Stimulated activated CD4-positive, alpha-beta T cell treated with anti-CD3 and anti-CD28 coated beads, Interleukin-12 subunit alpha, Interleukin-12 subunit beta, amount 100 ng/mL, for 4 hours (primary cell): ENCODE measurements at regions not wholly inside any gene's neighbourhood (a gene's known extent, or its start where the extent isn't known, plus 50 kb on each side); places are given as distances from the start of the nearest gene placed in this dataset.

Experiments
- DNase-seq: peaks from one replicate; pipeline ENCODE4 v3.0.0-alpha.2; 2020

DNA sequence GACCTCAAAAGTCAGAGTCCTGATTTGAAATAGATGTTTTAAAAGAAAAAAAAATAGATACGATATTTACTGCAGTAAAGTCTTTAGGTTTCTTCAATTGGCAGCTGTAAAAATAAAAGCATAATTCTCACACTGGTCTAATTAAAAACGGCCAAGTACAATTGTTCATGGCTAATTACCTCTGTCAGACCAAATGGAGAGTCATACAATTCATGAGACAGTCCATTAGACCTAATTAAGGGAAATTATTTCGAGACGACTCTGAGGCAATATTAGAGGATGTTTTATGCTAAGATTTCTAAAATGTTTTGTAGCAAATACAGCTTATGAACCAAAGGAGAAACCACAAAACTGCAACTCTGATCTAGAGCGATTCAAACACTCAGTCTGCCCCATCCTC, 131.3 kb downstream of the PHLDA1 start:
- DNase-seq, result no peak

DNA sequence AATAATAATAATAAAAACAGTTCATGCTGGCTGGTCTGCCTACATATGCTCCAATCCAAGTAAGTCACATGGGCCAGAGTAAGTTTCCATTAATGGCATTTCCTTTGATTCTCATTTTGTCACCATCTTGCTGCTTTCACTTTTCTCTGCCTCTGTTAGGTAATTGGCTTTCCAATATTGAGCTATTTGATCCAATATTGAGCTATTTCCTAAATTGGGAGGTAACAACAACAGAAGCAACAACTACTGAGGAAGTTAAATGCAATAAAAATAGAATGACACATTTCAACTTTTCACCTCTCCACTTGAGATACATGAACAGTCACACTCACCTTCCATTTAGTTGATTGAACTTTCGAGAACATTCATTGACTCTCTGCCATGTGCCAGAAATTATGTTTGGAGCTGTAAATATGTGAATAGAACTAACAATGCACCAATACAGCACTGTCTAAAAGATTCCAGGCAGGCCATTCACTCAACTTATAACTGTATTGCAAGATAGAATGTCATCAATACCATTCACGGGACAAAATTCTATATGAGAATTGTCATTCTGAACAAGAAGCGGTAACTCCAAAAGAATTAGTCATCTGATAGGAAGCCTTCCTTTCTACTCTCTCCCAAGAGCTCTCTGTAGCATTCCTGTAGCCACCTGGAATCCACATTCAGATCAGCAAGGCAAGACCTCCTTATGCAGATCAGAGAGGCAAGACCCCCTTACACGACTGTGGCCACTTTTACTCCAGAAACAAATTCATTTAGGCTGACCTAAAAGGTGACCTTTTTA, 136.4 kb downstream of the PHLDA1 start:
- no peak for DNase-seq

DNA sequence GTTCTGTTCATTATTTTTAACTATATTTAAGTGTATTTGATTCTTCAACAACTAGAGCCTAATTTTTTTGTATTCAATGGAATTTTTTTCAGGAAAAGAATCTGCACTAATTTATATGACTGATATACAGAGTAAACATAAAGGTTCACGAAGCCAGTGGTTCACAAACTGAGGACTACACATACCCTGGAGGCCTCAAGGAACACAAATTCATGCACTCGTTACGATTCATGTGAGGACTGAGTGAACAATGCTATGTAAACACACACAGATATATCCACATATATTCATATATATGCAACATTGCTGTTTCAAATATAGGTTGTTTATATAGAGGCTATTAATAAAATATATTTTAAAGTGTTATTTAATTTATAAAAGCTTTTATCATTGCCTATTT, 137.8 kb downstream of the PHLDA1 start:
- DNase-seq, result no peak

GRCh38 chr12:75892731-75893408, 138.7 kb downstream of the PHLDA1 start:
- DNase-seq, result no peak

- DNase-seq, result no peak
These were observed 140.5 kb downstream of the PHLDA1 start for GRCh38 chr12:75891072-75891471.

- DNase-seq, result no peak
These were observed 140.9 kb downstream of the PHLDA1 start for GRCh38 chr12:75890660-75891059.

GRCh38 chr12:75890141-75890540, 141.4 kb downstream of the PHLDA1 start:
- DNase-seq, result no peak

GRCh38 chr12:75888874-75889613, 142.5 kb downstream of the PHLDA1 start:
- no peak for DNase-seq

DNA sequence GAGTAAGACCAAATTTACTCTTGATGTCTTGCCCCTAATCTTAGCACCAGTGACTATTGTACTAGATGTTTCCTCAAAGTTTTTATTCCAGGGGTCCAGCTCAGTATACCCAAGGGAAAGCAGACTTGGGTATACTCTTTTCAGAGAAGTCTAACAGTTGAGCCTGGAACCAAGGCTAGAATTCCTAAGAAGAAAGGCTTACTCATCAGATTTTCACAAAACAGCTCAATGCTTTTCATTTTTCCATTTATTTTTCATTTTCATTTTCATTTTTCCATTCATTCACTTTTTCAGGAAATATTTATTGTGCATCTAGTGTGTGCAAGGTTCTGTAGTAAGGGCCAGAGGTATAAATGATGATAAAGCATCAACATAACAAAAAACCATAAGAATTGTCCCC, 143.2 kb downstream of the PHLDA1 start:
- no peak for DNase-seq

GRCh38 chr12:75887979-75888378, 143.6 kb downstream of the PHLDA1 start:
- DNase-seq, result no peak

DNA sequence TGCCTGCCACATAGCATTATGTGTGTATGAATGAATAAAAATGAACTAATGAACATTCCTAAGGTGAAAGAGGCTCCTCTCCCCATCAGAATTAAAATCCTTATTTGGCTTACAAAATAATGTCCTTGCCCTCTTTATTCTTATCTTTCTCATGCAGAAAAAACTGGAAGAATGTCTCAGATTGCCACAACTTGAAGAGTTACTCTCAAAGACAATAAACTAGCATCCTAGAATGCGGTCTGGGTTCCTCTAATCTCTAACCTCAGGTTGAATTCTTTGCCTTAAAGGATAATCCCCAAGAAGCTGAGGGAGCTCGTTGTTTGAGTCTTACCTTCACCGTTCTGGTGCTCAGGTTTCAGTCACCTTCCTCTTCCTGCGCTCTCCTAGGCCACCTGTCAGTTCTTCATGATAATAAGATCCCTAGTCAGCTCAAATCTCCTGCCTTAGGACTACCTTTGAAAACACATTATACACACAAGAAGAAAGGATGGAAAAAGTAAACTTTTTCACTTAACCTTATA, 147.1 kb downstream of the PHLDA1 start:
- DNase-seq, result no peak

DNA sequence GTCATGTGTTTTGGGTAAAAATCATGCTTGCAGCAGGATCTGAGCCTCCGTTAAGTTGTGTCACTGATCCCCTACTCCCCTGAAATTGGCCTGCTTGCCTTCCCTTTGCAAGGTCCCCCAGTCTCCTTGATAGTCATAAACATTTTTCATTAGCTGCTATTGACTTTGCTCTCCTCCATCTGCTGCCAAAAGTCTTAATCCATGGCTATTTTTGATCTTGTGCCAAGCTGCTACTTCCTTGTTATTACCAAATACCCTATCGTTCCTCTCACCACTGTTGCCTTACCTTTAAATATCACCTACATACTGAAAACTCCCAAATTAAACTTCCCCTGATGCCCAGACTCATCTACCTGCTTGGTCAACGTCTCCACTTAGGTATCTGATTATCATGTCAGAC, 148.3 kb downstream of the PHLDA1 start:
- no peak for DNase-seq

GRCh38 chr12:75882421-75882820, 149.2 kb downstream of the PHLDA1 start:
- no peak for DNase-seq

DNA sequence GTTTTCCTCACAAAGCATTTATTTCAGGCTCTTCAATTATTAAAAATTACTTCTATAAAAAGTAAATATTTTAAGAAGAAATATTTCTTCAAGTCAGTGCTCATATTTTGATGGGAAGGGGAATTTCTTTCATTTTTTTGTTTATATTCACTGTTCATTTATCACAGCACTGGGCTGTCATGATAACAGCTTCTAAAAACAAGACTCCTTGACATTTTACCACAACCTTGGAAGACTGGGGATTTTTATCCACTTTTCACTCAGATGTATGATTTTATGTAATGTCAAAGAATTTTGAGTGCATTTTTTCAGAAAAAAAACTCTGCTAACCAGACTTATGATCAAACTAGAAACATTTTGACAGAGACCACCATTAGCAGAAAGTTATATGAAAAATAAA, 149.7 kb downstream of the PHLDA1 start:
- DNase-seq, result no peak

DNA sequence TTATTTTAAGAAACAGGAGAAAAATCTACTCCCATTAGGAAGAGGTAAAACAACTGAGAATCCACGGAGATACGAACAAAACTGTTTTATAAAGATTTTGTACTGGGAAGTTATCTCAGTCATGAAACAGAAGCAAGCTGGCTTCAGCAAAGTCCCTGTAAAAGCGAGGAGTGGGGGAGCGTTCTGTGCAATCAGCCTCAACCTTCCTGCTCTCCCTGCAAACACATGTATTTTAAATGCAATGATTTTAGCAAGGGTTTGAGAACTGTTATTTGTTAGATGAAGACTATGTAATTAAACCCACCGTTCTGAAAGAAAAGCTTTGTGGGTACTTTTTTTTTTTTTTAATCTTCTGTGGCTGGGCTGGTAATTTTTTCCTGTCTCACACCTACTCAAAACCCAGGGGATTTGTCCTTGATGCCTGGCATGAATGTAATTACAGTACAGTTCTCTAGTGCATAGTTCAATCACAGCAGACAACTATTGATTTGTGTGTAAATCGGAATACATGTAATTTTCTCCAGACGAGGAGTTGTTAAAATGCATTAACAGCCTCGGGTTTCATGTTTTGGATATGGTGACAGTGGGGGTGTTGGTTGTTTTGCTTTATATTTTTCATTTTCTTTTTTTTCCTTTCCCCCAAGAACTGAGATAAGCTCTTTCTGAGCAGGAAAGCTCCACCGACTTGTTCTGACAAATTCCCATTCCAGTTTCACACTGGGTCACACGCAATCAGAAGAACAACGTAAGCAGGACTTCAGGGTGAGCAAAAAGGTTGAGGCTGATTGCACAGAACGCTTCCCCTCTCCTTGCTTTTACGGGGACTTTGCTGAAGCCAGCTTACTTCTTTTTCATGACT, 153.6 kb downstream of the PHLDA1 start:
- DNase-seq, result no peak

GRCh38 chr12:75876832-75877762, 154.5 kb downstream of the PHLDA1 start:
- no peak for DNase-seq

DNA sequence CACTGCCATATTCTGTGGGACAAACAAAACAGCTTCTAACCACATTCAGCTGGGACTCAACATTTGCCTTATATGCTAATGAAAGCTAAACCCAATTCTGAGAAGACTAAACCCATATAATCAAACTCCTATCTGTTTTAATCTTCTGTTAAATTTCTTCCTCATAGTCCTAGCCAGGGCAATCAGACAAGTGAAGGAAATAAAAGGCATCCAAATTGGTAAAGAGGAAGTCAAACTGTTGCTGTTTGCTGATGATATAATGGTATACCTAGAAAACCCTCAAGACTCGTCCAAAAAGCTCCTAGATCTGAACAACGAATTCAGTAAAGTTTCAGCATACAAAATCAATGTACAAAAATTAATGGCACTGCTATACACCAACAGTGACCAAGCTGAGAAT, 157.1 kb downstream of the PHLDA1 start:
- no peak for DNase-seq

GRCh38 chr12:75872762-75873161, 158.8 kb downstream of the PHLDA1 start:
- no peak for DNase-seq

DNA sequence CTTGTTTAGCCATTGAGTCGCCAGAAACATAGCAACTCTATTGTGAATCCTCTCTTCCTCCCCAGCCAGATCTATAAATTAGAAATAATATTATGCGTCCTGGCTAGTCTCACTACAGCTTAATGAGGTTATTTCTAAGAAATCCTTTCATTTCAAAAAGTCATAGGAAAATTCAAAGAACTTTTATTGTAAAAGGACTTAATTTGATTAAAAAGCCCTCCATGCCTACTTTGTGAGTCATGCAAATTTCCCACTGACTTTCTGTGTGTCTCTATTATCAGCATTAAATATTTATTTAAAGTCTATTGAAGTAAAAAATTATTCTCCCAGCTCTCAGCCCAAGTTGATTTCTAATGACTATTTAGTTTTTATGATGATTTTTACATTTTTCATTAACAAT, 160.7 kb downstream of the PHLDA1 start:
- no peak for DNase-seq

- DNase-seq, result no peak
These were observed 163.1 kb downstream of the PHLDA1 start for GRCh38 chr12:75868501-75868900.

DNA sequence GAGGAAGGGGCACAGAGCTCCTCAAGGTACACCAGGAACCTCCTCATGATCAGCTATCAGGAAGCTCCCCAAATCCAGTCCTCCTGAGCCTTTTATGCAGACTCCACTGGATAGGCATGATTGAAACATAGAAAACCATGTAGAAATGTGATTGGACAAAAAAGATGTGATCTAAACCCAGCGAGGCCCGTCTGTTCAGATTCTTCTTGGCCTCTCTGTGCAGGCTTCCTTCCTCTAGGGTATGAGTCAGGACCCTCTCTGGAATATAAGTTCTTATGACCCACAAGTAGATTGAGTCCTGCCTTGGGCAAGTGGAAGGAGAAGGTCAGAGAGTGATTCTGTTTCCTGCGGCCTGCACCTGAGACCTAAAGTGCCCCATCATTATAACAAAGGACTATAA, 166.3 kb downstream of the PHLDA1 start:
- no peak for DNase-seq

DNA sequence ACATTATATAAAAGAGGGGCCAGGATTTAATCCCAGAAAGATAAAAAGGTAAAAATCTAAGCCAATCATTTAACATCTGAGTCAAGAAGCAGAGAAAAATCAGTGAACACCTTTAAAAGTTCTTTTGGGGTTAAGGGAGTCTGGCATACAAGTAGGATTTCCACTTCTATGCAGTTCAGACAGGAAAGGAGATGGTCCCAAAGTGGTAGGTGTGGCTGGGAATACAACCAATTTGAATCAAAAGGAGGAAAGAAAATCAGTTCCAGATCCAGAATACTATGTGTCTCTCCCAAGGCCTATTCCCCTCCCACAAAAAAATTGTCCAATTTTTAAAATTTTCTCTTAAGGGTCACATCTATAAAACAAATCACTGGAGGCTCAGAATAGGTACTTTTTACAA, 167.4 kb downstream of the PHLDA1 start:
- DNase-seq, result no peak
